Panc1 (cell line): ENCODE measurements at regions not wholly inside any gene's neighbourhood (a gene's known extent, or its start where the extent isn't known, plus 50 kb on each side); places are given as distances from the start of the nearest gene placed in this dataset.
"Not testable (repeated sequence)": the region's sequence is repeated elsewhere in the genome, so short reads cannot be mapped to it uniquely, and the experiment has no call there.

Experiments
- CTCF ChIP-seq: fragments of 450-650 bp; IDR thresholded peaks from 2 replicates; pipeline ENCODE4 v1.5.1; 2017; ENCODE audit warnings: mild to moderate bottlenecking
- REST ChIP-seq, 2 experiments: IDR thresholded peaks; 2 replicates each; pipeline ENCODE4 v1.6.1; 2011 to 2012; ENCODE audit warnings: low read depth in 2 of 2, control low read depth in 1 of 2, low read length in 1 of 2, mild to moderate bottlenecking in 1 of 2, moderate library complexity in 1 of 2; ENCODE audit not compliant: insufficient read depth in 1 of 2
- SIN3A ChIP-seq: IDR thresholded peaks from 2 replicates; pipeline ENCODE4 v1.6.1; 2012; ENCODE audit warnings: low read depth, mild to moderate bottlenecking, low read length, moderate library complexity, borderline replicate concordance; ENCODE audit not compliant: insufficient read depth
- TCF7L2 ChIP-seq: IDR thresholded peaks from 2 replicates; pipeline ENCODE4 v1.6.1; 2011; ENCODE audit warnings: mild to moderate bottlenecking, low read depth, low read length, inconsistent platforms

GRCh38 chr6:67922588-67922987 lies 712.5 kb upstream of the ADGRB3 start:
- TF ChIP-seq CTCF; SIN3A; REST (IDR thresholded peaks at IDR 0.05; ENCODE audit: insufficient read depth in 1 of 2, low read depth in 2 of 2, low read length in 1 of 2); TCF7L2: not testable (repeated sequence)
